SU-DHL-6 (cell line): ENCODE measurements at regions not wholly inside any gene's neighbourhood (a gene's known extent, or its start where the extent isn't known, plus 50 kb on each side); places are given as distances from the start of the nearest gene placed in this dataset.

Experiments used
- EZH2phosphoT487 ChIP-seq: fragments of 200-600 bp; sonication (generic), shearing (Covaris generic); conservative IDR thresholded peaks from 2 replicates; pipeline ENCODE4 v1.6.1; 2018; ENCODE audit warnings: mild to moderate bottlenecking, antibody characterized with exemption, low read length, moderate library complexity, mixed read lengths
- TF ChIP-seq, protein P1 (sequence below): fragments of 200-600 bp; sonication (generic); IDR thresholded peaks from one replicate; pipeline ENCODE4 v1.5.1; 2017; ENCODE audit warnings: antibody characterized with exemption, mild to moderate bottlenecking, low read length, moderate library complexity; ENCODE audit not compliant: insufficient read depth, poor library complexity, severe bottlenecking

DNA sequence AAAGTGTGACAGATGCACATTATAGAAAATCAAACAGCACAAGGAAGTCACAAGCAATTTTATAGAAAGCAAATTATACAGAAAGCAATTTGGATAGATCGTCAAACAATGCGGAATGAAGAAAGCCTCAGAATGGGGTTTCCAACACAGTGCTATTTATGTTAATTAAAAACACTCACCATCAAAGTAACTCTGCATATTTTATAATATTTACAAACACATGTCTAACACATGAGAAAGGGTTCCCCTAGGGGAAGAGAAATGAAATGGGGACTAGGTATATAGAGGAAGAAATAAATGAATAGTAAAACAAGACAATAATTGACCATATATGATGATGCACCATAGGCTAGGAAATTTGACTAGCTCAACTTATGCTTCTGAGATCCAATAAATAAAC lies 171.2 kb upstream of the XYLT1 start:
- TF ChIP-seq, protein P1, sequence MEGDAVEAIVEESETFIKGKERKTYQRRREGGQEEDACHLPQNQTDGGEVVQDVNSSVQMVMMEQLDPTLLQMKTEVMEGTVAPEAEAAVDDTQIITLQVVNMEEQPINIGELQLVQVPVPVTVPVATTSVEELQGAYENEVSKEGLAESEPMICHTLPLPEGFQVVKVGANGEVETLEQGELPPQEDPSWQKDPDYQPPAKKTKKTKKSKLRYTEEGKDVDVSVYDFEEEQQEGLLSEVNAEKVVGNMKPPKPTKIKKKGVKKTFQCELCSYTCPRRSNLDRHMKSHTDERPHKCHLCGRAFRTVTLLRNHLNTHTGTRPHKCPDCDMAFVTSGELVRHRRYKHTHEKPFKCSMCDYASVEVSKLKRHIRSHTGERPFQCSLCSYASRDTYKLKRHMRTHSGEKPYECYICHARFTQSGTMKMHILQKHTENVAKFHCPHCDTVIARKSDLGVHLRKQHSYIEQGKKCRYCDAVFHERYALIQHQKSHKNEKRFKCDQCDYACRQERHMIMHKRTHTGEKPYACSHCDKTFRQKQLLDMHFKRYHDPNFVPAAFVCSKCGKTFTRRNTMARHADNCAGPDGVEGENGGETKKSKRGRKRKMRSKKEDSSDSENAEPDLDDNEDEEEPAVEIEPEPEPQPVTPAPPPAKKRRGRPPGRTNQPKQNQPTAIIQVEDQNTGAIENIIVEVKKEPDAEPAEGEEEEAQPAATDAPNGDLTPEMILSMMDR = no peak
- TF ChIP-seq EZH2phosphoT487 = no peak
